ENCODE measurements at regions not wholly inside any gene's neighbourhood (a gene's known extent, or its start where the extent isn't known, plus 50 kb on each side); places are given as distances from the start of the nearest gene placed in this dataset.

DNA sequence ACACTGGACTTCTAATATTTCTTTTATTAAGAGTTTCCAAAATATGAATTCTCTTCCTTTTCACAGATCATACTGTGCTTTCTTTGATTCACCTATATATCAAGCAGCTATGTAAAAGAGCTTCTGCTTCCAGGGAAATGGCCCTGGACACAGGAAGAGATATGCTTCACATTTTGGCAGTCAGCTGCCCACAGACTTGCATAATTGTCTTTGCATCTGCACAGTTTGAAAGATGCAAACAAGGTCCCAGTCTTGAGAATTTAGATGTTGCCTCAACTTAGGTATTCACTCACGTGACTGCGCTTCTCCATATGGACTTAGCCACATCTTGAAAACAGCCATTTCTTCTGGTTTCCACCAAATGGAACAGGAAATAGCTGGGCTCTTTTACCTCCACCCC is 92.3 kb upstream of the POU2AF2 start:
- no peak for DNase-seq (ENCODE audit: low read depth, low spot score)
- TF ChIP-seq, protein P1, sequence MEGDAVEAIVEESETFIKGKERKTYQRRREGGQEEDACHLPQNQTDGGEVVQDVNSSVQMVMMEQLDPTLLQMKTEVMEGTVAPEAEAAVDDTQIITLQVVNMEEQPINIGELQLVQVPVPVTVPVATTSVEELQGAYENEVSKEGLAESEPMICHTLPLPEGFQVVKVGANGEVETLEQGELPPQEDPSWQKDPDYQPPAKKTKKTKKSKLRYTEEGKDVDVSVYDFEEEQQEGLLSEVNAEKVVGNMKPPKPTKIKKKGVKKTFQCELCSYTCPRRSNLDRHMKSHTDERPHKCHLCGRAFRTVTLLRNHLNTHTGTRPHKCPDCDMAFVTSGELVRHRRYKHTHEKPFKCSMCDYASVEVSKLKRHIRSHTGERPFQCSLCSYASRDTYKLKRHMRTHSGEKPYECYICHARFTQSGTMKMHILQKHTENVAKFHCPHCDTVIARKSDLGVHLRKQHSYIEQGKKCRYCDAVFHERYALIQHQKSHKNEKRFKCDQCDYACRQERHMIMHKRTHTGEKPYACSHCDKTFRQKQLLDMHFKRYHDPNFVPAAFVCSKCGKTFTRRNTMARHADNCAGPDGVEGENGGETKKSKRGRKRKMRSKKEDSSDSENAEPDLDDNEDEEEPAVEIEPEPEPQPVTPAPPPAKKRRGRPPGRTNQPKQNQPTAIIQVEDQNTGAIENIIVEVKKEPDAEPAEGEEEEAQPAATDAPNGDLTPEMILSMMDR (IDR thresholded peaks at IDR 0.05; ENCODE audit: low read depth, low read length), result no peak
- in situ Hi-C loops (cut with HindIII; ENCODE audit: low sequenced_read_pairs), result no loop called here
- H3K4me3 ChIP-seq (ENCODE audit: low read depth, low read length), result no peak overlapping the region

DNA sequence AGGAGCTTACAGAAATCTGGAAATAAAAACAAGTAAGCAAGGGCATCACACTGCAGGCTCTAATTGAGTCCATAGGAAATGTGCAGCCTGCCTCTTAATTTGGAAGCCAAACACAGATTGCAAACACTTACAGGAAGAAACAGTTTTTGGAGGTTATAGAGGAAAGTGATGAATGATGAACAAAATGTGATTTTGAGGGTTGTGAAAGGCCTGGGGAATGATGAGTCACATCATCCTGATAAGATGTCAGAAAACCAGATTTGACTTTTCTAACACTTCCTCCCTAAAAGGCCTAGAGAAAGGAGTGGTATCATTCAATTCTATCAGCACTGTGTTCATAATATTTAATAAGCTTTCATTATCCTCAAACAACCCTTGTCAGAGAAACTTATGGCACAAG is 96.6 kb upstream of the POU2AF2 start:
- H3K4me3 ChIP-seq (ENCODE audit: low read depth, low read length), result no peak overlapping the region
- TF ChIP-seq, protein P1 (IDR thresholded peaks at IDR 0.05; ENCODE audit: low read depth, low read length), result no peak
- no peak for DNase-seq (ENCODE audit: low read depth, low spot score)
- in situ Hi-C loops (cut with HindIII; ENCODE audit: low sequenced_read_pairs), result no loop called here

DNA sequence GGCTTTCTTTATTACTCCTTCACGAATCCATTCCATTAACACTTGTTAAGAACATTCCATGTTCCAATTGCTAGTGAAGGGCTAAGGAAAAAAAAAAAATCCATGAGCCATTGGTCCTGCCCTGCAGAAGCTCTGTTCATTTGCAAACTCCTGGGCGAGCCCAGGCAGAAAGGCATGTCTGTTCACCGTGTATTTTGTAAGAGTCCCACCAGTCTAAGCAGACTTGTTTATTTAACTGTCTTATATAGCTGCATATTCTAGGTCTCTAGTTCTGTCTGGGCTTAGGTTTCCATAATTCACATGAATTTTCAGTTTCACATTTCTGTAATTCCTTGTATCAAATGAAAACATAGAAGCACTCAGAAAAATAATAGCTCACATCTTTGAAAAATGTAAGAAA is 97.4 kb upstream of the POU2AF2 start:
- H3K4me3 ChIP-seq (ENCODE audit: low read depth, low read length), result no peak overlapping the region
- DNase-seq (ENCODE audit: low read depth, low spot score), result peak; percentile 52
- in situ Hi-C loops (cut with HindIII; ENCODE audit: low sequenced_read_pairs), result no loop called here
- TF ChIP-seq, protein P1 (IDR thresholded peaks at IDR 0.05; ENCODE audit: low read depth, low read length), result no peak

DNA sequence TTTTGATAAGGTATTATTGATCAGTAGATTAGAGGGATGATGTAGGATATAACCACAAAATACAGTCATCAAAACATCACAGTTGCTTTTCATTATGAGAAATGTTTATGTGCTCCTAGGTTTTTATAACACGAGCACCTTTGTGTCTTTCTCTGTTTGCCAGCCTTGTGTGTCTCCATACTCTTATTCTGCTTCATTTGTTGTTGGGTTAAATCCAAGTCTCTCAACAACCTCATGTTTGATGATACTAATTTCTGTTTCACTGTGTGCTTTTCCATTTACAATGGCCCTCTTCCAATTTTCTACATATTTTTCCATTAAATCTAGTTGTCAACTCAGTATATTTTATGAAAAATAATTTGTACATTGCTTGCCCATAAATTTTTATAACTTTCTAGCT is 107.7 kb upstream of the POU2AF2 start:
- in situ Hi-C loops (cut with HindIII; ENCODE audit: low sequenced_read_pairs), result no loop called here
- TF ChIP-seq, protein P1 (IDR thresholded peaks at IDR 0.05; ENCODE audit: low read depth, low read length), result no peak
- DNase-seq (ENCODE audit: low read depth, low spot score), result no peak
- no peak overlapping the region for H3K4me3 ChIP-seq (ENCODE audit: low read depth, low read length)

DNA sequence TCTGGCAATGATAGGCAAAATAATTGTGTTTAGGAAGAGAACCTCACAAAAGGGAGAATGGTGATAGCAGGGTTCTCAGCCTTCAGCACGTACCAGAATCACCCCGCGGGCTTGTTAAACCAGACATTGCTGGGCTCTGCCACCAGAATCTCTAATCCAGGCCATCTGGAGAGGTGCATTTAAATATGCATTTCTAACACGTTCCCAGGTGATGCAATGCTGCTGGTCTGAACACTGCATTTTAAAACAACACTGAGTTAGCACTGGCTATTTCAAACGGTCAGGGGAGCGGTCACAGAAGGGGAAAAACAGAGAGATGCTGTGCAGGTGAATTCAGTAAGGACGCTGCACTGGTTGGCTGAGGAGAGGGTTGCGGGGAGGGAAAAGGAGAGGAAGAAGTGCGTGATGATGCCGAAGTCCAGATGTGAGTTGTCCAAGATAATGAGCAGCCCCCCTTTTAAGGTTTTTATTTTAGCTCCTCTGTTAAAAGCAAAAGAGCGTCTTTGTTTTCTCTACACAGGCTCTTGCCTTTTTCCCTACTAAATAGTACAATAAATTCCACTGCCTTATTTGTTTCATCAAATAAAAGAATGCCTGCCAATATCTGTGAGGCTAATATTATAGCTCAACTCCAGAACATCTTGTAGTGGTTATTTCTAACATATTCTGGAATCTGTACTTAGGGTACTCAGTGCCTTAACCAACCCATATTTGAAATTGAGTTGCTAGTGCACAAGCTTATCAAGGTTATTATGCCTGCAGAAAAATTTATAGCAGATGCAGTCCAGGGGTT is 109.6 kb upstream of the POU2AF2 start:
- in situ Hi-C loops (cut with HindIII; ENCODE audit: low sequenced_read_pairs), result no loop called here
- DNase-seq (ENCODE audit: low read depth, low spot score), result no peak
- no peak overlapping the region for H3K4me3 ChIP-seq (ENCODE audit: low read depth, low read length)
- TF ChIP-seq, protein P1 (IDR thresholded peaks at IDR 0.05; ENCODE audit: low read depth, low read length), result no peak

DNA sequence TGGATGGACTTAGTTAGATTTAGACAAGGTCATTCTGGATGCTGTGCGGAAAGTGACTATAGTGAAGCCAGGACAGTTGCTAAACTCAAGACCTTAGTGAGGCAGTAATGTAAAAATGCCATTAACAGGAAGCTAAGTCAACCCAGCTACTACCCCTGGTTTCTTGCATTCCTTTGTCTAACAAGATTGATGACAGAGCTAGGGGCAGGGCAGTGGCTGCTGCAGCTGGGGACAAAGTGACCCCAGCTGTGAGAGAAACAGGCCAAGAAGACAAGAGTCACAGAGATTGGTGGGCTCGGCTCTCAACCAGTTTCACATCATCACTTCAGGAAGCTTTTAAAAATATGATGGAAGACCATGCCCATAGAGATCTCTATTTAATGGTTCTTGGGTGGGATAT is 110.4 kb upstream of the POU2AF2 start:
- no peak for DNase-seq (ENCODE audit: low read depth, low spot score)
- TF ChIP-seq, protein P1 (IDR thresholded peaks at IDR 0.05; ENCODE audit: low read depth, low read length), result no peak
- no peak overlapping the region for H3K4me3 ChIP-seq (ENCODE audit: low read depth, low read length)
- in situ Hi-C loops (cut with HindIII; ENCODE audit: low sequenced_read_pairs), result no loop called here
